OCI-LY1 (cell line): ENCODE measurements at regions not wholly inside any gene's neighbourhood (a gene's known extent, or its start where the extent isn't known, plus 50 kb on each side); places are given as distances from the start of the nearest gene placed in this dataset.
"Not testable (repeated sequence)": the region's sequence is repeated elsewhere in the genome, so short reads cannot be mapped to it uniquely, and the experiment has no call there.

ENCODE experiments used
- H2AFZ ChIP-seq: fragments of 200-600 bp; sonication (generic), shearing (Covaris generic); 2 replicates; pipeline ENCODE4 v1.6.0; 2014; ENCODE audit warnings: antibody characterized with exemption, mild to moderate bottlenecking, low read length
- H3F3A ChIP-seq: fragments of 200-600 bp; sonication (generic), shearing (Covaris generic); 2 replicates; pipeline ENCODE4 v1.6.0; 2014; ENCODE audit warnings: mild to moderate bottlenecking, antibody characterized with exemption, low read length, moderate library complexity; ENCODE audit not compliant: insufficient read depth
- H3K27ac ChIP-seq: fragments of 200-600 bp; sonication (generic); 2 replicates; pipeline ENCODE4 v1.5.1; 2014; ENCODE audit warnings: low read length, mixed run types, mild to moderate bottlenecking, low read depth; ENCODE audit not compliant: poor library complexity, severe bottlenecking
- H3K27me3 ChIP-seq: fragments of 200-600 bp; sonication (generic); 2 replicates; pipeline ENCODE4 v1.6.0; 2014; ENCODE audit warnings: antibody characterized with exemption, mild to moderate bottlenecking, low read length, moderate library complexity; ENCODE audit not compliant: insufficient read depth
- H3K36me3 ChIP-seq: fragments of 200-600 bp; sonication (generic); 2 replicates; pipeline ENCODE4 v1.6.1; 2014; ENCODE audit warnings: mild to moderate bottlenecking, antibody characterized with exemption, low read length, moderate library complexity, mixed read lengths; ENCODE audit not compliant: insufficient read depth
- H3K4me1 ChIP-seq: fragments of 200-600 bp; sonication (generic); 2 replicates; pipeline ENCODE4 v1.5.1; 2014; ENCODE audit warnings: mild to moderate bottlenecking, low read length, moderate library complexity; ENCODE audit not compliant: insufficient read depth, severe bottlenecking
- H3K4me2 ChIP-seq: fragments of 200-600 bp; sonication (generic), shearing (Covaris generic); 2 replicates; pipeline ENCODE4 v1.6.1; 2014; ENCODE audit warnings: low read length
- H3K4me3 ChIP-seq: fragments of 200-600 bp; sonication (generic); 2 replicates; pipeline ENCODE4 v1.5.1; 2014; ENCODE audit warnings: low read length, low read depth, mild to moderate bottlenecking, mixed read lengths; ENCODE audit not compliant: poor library complexity, severe bottlenecking
- H3K79me2 ChIP-seq: fragments of 200-600 bp; shearing (Covaris generic); 2 replicates; pipeline ENCODE4 v1.6.1; 2016; ENCODE audit warnings: mixed run types, low read length, mixed read lengths; ENCODE audit not compliant: insufficient read depth
- H3K9ac ChIP-seq: fragments of 200-600 bp; sonication (generic), shearing (Covaris generic); 2 replicates; pipeline ENCODE4 v1.6.1; 2014; ENCODE audit warnings: mild to moderate bottlenecking, low read length, mixed read lengths
- H3K9me2 ChIP-seq: fragments of 200-600 bp; sonication (generic), shearing (Covaris generic); 2 replicates; pipeline ENCODE4 v1.6.1; 2014; ENCODE audit warnings: low read depth, mild to moderate bottlenecking, low read length, mixed read lengths
- H3K9me3 ChIP-seq: fragments of 200-600 bp; shearing (Covaris generic); 2 replicates; pipeline ENCODE4 v1.6.1; 2014; ENCODE audit warnings: low read length, mixed read lengths
- H4K20me1 ChIP-seq: fragments of 200-600 bp; sonication (generic), shearing (Covaris generic); 2 replicates; pipeline ENCODE4 v1.6.0; 2016; ENCODE audit warnings: mild to moderate bottlenecking, low read length; ENCODE audit not compliant: insufficient read depth
- EZH2 ChIP-seq: fragments of 200-600 bp; sonication (generic), shearing (Covaris generic); IDR thresholded peaks from 2 replicates; pipeline ENCODE4 v1.8.0; 2017; ENCODE audit warnings: borderline replicate concordance, mixed run types, mild to moderate bottlenecking, antibody characterized with exemption, low read length, moderate library complexity, mixed read lengths
- TF ChIP-seq, protein P1 (sequence below): fragments of 200-600 bp; sonication (generic), shearing (Covaris generic); IDR thresholded peaks from 2 replicates; pipeline ENCODE4 v1.5.1; 2017; ENCODE audit warnings: mild to moderate bottlenecking, antibody characterized with exemption, low read length, moderate library complexity, mixed read lengths

GRCh38 chr14:99995700-99996356 lies 69.4 kb upstream of the EVL start:
- Histone ChIP-seq H2AFZ (no peak overlapping the region), H3F3A (no peaks in the 10 kb centered on the region), H3K4me3 (no peak overlapping the region), H4K20me1 (no peaks in the 10 kb centered on the region), H3K36me3 (no peaks in the 10 kb centered on the region), H3K79me2 (no peaks in the 10 kb centered on the region), H3K27ac (no peak overlapping the region), H3K27me3 (no peaks in the 10 kb centered on the region), H3K9me2 (no peaks in the 10 kb centered on the region), H3K4me2 (no peak overlapping the region), H3K9ac (no peak overlapping the region), H3K9me3 (no peaks in the 10 kb centered on the region), H3K4me1 (no peaks in the 10 kb centered on the region)
- no peak for TF ChIP-seq EZH2
- TF ChIP-seq, protein P1, sequence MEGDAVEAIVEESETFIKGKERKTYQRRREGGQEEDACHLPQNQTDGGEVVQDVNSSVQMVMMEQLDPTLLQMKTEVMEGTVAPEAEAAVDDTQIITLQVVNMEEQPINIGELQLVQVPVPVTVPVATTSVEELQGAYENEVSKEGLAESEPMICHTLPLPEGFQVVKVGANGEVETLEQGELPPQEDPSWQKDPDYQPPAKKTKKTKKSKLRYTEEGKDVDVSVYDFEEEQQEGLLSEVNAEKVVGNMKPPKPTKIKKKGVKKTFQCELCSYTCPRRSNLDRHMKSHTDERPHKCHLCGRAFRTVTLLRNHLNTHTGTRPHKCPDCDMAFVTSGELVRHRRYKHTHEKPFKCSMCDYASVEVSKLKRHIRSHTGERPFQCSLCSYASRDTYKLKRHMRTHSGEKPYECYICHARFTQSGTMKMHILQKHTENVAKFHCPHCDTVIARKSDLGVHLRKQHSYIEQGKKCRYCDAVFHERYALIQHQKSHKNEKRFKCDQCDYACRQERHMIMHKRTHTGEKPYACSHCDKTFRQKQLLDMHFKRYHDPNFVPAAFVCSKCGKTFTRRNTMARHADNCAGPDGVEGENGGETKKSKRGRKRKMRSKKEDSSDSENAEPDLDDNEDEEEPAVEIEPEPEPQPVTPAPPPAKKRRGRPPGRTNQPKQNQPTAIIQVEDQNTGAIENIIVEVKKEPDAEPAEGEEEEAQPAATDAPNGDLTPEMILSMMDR: peak; percentile 89

- Histone ChIP-seq H3K27ac (no peak overlapping the region), H2AFZ (no peak overlapping the region), H3K4me2 (no peak overlapping the region), H3K27me3 (no peaks in the 10 kb centered on the region), H4K20me1 (no peaks in the 10 kb centered on the region), H3K9ac (no peak overlapping the region), H3K79me2 (no peaks in the 10 kb centered on the region), H3K36me3 (no peaks in the 10 kb centered on the region), H3F3A (no peaks in the 10 kb centered on the region), H3K4me1 (no peaks in the 10 kb centered on the region), H3K9me3 (no peaks in the 10 kb centered on the region), H3K4me3 (no peak overlapping the region), H3K9me2 (no peaks in the 10 kb centered on the region)
- no peak for TF ChIP-seq EZH2
- TF ChIP-seq, protein P1: no peak
These were observed 68.2 kb upstream of the EVL start for GRCh38 chr14:99996951-99997571.

- H3K36me3 ChIP-seq, H3K4me2 ChIP-seq, H3K79me2 ChIP-seq, H3K9ac ChIP-seq, H3K4me1 ChIP-seq, H3K27ac ChIP-seq, H3F3A ChIP-seq, H4K20me1 ChIP-seq, H3K4me3 ChIP-seq, H3K9me3 ChIP-seq, H3K9me2 ChIP-seq, H3K27me3 ChIP-seq, H2AFZ ChIP-seq: not testable (repeated sequence)
These were observed 64.8 kb upstream of the EVL start for GRCh38 chr14:100000398-100000797.

DNA sequence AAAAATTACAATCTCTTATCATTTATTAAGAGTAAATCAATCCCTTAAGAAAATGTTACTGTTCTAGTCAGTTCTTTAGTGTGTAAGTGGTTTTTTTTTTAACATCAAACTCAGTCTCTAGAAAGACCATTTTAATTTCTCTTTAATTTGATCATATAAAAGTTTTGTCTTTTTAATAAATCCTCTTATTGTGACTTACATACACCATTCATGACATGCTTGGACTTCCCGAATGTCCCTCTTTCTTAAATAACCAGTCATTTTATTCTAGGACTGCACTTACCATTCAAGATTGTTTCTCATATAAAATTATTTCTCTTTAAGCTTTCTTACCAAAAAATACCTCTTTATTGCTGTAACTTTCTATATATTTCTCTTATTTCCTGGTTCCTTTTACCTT lies 60.8 kb upstream of the EVL start:
- H3K4me2 ChIP-seq: no peak overlapping the region
- H4K20me1 ChIP-seq: no peaks in the 10 kb centered on the region
- H3F3A ChIP-seq: no peaks in the 10 kb centered on the region
- no peaks in the 10 kb centered on the region for H3K9me2 ChIP-seq
- H3K27me3 ChIP-seq: no peaks in the 10 kb centered on the region
- no peaks in the 10 kb centered on the region for H3K36me3 ChIP-seq
- TF ChIP-seq, protein P1: no peak
- no peak for TF ChIP-seq EZH2
- H3K9me3 ChIP-seq: peaks cover 8% of the 10 kb centered on the region
- no peak overlapping the region for H3K4me3 ChIP-seq
- no peak overlapping the region for H2AFZ ChIP-seq
- no peak overlapping the region for H3K27ac ChIP-seq
- no peaks in the 10 kb centered on the region for H3K79me2 ChIP-seq
- no peaks in the 10 kb centered on the region for H3K4me1 ChIP-seq
- H3K9ac ChIP-seq: no peak overlapping the region
